ENCODE measurements at regions not wholly inside any gene's neighbourhood (a gene's known extent, or its start where the extent isn't known, plus 50 kb on each side); places are given as distances from the start of the nearest gene placed in this dataset.
A peak's percentile ranks its signal among the peaks of the same experiment; 100 is the strongest.

DNA sequence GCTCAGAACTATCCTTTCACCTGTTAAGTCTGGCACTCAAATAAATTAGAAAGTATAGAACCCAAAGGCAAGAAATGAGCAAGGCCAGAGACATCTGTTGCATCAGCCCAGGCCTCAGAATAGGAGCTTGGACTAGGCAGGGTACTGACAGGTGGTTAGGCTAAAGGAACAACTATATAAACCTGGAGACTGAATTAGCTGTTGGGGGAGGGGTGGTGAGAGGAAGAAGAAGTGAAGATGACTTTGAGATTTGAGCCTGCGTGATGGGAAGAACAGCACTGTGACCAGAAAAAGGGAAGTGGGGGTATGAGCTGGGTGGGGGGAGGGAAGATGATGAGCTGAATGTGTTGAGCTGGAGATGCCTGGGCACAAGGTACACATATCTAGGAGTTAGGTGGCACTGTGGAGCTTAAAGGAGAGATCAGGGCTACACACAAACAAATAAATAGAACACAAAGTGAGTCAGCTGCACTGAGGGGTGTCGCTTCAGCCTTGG lies 244.7 kb downstream of the PTEN start:
- DNase-seq (ENCODE audit: low spot score), result no peak

DNA sequence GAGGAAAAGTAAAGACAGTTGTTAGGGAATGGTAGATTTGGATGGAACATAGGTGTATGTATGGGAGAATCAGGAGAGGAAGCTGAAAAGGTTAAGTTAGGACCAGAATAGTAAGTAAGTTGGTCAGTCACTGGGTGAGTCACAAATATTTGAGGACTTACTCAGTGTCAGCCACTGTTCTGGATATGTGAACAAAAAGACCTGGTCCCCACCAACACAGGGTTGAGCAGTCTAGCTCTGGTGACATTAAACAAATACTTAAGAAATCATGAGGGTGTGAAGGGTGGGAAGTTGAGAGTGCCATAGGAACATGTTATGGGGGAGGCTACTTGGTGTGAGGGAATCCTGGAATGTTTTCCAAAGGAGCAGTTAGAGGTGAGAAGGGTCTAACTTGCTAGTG lies 246.9 kb downstream of the PTEN start:
- DNase-seq (ENCODE audit: low spot score), result no peak

DNA sequence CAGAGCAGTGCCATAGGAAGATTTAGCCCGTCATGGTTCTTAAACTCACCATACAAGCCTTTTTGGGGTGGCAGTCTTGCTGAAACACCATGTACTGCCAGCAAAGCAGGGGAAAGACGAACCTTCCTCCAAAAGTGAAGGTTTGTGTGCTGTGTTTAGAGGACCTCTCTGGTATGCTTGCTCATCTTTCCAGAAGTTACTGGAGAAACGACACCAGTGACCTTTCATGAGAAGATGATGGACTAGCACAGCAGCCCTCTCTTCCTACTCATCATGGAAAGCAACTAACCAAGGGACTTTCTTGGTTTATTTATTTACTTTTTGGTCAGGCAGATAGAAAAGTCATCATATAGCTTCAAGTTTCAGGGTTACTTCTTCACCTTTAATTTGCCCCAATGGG lies 247.4 kb downstream of the PTEN start:
- no peak for DNase-seq (ENCODE audit: low spot score)

DNA sequence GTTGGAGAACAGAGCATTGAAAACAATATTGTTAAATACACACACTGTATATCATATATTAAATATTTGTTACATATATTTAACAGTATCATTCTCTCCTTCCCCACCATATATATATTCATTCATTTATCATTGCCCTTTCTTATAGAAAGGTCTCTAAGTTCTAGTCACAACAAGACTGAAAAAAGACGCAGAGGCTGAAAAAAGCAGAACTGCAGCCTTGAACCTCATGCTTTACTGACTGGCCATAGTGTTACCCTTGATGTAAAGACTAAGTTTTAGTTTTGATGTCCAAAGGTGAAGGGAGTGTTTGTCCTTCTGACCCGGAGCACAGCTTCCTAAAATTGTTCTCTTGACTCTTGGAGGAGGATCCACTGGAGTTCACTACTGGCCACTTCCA lies 247.9 kb downstream of the PTEN start:
- DNase-seq (ENCODE audit: low spot score), result no peak

DNA sequence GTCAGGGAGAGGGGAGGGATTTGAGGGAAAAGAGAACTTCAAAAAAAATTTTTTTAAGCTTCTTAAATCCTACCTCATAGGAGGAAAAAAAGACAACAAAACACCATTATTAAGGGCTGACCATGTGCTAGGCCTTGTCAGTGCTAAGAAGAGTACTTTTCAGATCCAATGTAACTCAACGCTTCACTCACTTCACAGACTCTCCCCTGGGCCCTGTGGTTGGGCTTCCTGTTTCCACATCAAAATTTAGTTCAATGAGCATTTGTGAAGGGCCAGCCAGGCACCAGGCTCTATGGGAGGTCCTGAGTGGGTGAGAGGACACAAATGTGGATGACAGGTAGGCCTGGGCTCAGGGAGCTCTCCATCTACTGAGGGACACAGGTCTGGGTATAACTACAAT lies 249.8 kb downstream of the PTEN start:
- no peak for DNase-seq (ENCODE audit: low spot score)

- DNase-seq (ENCODE audit: low spot score), result no peak
Measured at GRCh38 chr10:88113657-88114272, 250.3 kb downstream of the PTEN start.

- DNase-seq (ENCODE audit: low spot score), result peak; percentile 8
Measured at GRCh38 chr10:88114368-88114767, 250.9 kb downstream of the PTEN start.

DNA sequence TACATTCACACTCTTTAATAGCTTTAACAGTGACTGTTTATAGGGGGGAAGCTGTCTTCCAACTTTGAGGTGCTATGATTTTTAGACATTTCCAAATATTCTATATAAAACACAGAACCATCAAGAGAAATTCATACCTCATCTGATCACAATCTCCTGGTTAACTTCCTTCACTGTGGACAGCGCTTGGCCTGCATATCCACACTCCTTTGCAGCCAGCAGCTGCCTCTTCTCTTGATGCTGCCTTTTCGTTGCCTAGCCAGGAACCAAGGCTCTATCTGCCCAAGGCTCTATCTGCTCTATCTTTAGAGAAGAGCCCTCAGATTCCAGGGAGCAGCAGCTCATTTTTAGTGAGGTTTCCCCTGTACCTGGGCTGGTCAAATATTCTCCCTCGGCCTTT lies 252.0 kb downstream of the PTEN start:
- no peak for DNase-seq (ENCODE audit: low spot score)

- DNase-seq (ENCODE audit: low spot score), result no peak
Measured at GRCh38 chr10:88115968-88116367, 252.5 kb downstream of the PTEN start.

DNA sequence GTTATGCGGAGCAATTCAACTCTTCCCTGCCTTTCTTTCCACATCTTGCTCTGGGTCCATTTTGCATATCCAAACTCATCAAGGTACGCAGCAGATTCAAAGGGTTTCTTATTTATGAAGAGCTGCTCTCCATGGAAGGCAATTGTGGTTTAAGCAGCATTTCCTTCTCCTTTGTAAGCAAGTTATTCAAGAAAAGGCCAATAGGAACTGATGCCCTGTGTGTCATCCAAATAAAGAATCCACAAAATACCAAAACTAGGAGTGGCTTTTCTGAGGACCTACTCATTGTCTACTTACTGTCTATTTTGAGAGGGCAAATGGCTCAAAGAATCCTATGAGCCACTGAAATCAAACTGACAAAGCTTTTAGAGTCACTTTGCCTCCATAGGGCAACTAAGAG lies 253.1 kb downstream of the PTEN start:
- DNase-seq (ENCODE audit: low spot score), result no peak

DNA sequence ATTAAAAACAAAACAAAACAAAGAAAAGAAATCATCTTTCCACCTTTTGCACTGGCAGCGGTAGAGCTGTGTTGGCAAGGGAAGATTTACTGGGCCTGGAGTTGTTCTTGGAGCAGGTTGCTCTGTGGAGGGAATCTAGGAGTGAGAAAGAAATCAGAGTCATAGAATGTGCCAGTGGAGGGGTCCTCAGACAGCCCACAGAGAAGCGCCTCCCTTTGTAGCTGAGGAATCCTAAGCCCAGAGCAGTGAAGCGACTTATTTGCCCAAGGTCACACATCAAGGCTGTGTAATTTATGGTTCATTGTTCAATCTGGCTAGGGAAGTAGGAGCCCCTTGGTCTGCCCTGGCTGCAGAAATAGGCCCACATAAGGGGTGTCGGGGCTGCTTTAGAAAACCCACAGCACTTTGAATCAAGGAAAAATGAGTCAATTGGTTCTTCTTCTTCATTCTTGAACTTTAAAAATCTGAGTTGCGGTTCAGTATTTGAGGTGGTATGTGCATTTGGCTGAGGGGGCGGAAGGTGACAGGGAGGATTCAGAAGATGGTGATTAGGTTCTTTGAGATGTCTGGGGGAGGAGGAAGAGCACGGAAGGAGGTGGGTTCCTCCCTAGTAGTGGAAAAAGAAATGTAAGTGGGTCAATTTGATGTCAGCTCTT lies 253.7 kb downstream of the PTEN start:
- no peak for DNase-seq (ENCODE audit: low spot score)

GRCh38 chr10:88117869-88118632 lies 254.6 kb downstream of the PTEN start:
- no peak for DNase-seq (ENCODE audit: low spot score)

GRCh38 chr10:88118729-88119128 lies 255.3 kb downstream of the PTEN start:
- DNase-seq (ENCODE audit: low spot score), result no peak

- DNase-seq (ENCODE audit: low spot score), result no peak
Measured at GRCh38 chr10:88119160-88119559, 255.7 kb downstream of the PTEN start.

GRCh38 chr10:88120075-88120474 lies 256.6 kb downstream of the PTEN start:
- DNase-seq (ENCODE audit: low spot score), result no peak

DNA sequence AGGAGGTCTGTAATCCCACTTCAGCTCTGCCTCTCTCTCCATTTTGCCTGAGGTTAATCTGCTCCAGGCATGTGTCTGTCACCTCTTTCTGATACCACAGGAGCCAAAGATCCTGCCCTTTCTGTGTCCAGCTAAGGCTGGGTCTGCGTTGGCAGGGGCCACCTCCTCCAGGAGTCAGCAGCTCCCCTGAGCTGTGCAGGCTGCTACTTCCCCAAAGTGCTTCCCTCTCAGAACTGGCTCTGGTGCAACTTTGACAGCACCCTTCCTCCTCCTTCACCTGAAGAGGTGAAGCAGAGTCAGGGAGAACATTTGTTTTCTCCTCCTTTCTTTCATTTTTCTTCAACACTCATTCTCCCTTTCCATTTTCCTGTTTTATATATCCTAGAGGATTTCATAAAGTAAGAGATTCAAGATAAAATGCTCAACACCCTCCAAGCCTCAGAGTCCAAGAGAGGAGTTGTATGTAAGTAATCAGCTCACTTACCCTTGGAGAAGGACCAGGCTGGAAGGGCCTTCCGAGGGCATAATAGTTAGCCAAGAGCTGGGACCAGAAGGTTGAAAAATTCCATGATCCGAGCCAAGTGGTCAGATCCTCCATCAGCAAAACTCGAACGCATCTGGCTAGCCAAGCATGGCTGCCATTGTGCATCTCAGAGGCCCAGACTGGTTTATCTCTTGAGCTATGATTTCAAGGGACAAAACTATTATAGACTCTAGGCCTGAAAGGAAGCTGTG lies 257.3 kb downstream of the PTEN start:
- no peak for DNase-seq (ENCODE audit: low spot score)

DNA sequence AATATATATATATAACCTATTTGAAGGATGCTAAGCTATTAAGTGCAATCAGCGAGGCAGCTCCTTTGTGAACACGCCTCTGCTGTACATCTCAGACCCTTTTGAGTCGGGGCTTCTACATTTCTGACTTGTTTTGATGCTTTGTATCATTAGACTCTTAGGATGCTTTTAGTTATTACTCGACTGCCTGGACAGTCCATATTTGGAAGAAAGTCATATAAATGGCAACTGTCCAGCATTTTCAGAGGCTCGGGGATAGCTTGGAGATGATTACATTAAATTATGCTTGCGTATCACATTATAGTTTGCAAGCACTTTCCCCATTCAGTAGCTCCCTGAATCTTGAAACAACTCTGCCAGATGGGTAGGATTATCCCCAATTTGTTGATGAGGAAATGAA lies 257.9 kb downstream of the PTEN start:
- no peak for DNase-seq (ENCODE audit: low spot score)

GRCh38 chr10:88122145-88122544 lies 258.7 kb downstream of the PTEN start:
- no peak for DNase-seq (ENCODE audit: low spot score)

DNA sequence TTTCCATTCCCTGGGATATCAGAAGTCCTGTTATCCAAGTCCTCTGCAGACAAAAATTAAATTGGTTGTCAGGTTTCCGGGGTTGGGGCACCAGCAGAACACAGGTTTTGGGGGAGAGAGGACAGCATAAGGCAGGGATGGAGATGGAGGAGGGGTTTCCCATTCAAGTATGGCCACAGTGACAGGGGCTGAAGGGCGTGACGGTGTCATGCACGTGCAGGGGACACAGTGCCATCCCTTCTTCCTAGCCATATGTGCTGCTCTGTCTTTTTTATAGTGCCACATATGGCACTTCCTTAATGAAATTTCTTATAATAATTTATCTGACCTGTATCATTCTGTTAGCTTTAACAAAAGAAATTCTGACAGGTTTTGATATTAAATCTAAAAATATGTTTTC lies 259.2 kb downstream of the PTEN start:
- DNase-seq (ENCODE audit: low spot score), result no peak

DNA sequence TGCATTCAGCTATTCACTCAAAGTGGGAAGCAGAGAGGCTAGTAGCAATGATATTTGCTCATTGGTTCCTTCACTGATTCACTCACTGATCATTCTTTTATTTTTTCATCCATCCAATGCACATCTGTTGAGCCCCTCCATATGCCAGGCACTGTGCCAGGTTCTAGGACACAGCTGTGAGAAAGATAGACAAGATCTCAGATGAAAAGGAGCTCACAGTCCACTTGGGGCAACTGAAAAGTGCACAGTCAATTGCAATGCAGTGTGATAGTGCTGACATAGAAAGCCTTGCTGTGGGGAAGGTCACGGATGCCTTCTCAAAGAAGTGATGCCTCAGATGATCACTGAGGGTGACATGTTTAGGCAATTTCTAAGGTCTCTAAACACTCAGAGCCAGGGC lies 262.3 kb downstream of the PTEN start:
- no peak for DNase-seq (ENCODE audit: low spot score)

DNA sequence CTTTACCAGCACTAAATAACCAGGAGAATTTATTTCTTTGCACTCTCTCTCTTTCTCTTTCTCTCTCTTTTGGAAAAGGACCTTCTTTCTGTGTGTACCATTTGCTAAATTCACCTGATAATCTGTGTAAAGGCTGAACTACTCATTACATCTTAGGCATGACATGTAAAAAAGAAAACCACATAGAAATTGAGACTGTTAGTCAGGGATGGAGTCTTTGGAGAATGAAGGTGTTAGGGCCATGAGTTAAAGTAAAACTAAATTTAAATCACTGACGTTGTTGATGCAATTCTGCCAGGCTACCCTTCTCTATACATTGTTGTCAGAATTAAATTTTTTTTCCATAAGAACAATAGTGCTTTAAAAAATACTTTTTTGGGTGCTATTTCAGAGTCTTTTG lies 263.3 kb downstream of the PTEN start:
- DNase-seq (ENCODE audit: low spot score), result no peak

GRCh38 chr10:88127269-88127668 lies 263.8 kb downstream of the PTEN start:
- no peak for DNase-seq (ENCODE audit: low spot score)

DNA sequence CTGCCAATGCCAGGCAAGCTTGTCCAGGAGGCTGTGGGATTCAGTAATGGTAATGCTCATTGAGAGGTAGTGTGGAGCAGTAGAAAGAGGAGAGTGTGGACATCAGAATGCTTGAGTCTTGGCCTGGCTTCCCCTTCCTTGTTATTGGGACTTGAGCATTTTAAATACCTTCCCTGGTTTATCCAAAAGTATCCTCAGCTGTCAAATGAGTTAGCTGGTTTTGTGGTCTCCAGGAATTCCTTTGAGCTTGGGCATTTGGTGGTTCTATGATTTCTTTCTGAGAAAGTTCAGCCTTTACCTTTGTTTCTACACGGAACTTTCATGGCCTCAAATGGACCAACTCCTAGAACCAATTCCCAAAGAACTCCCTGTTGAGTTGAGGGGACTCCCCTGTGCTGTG lies 264.3 kb downstream of the PTEN start:
- no peak for DNase-seq (ENCODE audit: low spot score)

Measured in hematopoietic multipotent progenitor cell treated with erythropoietin and hydrocortisone succinate and interleukin-3 and kit ligand, for 15 days (in vitro differentiated cells).